HG03280 (cell line): ENCODE measurements at regions not wholly inside any gene's neighbourhood (a gene's known extent, or its start where the extent isn't known, plus 50 kb on each side); places are given as distances from the start of the nearest gene placed in this dataset.
"Not testable (repeated sequence)": the region's sequence is repeated elsewhere in the genome, so short reads cannot be mapped to it uniquely, and the experiment has no call there.

Source experiments
- ATAC-seq: cut with Tn5 transposase; IDR thresholded peaks from one replicate; pipeline ENCODE4 v1.9.1; 2021; ENCODE audit warnings: mild to moderate bottlenecking, moderate library complexity; ENCODE audit not compliant: unreplicated experiment

- ATAC-seq: no peak
Observed at GRCh38 chr14:30214461-30215090, 286.9 kb upstream of the PRKD1 start.

- ATAC-seq: no peak
Observed at GRCh38 chr14:30218907-30219306, 291.3 kb upstream of the PRKD1 start.

GRCh38 chr14:30221546-30221945 is 293.9 kb upstream of the PRKD1 start:
- ATAC-seq: no peak

DNA sequence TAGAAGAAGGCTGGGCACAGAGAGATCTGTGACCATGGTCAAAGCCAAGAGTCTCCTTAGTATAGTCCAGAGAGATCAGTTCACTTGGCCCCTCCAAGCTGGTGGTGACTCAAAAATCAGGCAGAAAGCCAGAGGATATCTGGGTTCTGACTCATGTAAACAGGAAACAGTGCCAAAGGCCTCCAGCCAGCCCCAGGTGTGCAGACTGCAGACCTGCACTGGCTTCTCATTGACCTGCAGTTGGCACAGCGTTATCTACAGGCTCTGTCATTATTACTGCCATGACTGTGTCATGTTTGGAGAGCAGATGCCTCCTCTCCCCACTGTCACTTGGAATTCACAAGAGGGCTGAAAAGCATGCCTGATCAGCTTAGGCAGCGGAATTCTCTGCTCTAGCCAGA is 295.7 kb upstream of the PRKD1 start:
- ATAC-seq: no peak

GRCh38 chr14:30223966-30224365 is 296.3 kb upstream of the PRKD1 start:
- ATAC-seq: no peak

DNA sequence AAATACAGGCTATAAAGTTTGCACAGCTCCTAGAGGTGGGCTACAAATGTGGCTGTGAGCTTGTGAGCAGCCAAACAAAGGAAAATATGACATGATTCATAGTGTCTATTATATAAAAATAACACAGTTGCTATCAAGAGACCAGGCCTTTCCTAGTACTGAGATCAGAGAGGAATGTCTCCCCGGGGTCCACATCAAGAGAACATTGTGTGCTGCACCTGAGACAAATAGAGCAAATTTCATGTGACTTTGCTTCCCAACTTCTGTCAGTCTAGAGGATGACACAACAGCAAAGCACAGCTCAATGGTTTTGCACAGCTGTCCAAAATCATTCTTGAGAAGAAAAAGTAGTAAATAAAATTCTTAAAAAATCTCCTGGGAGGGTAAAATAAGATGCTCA is 297.5 kb upstream of the PRKD1 start:
- no peak for ATAC-seq

GRCh38 chr14:30227436-30227835 is 299.8 kb upstream of the PRKD1 start:
- no peak for ATAC-seq

GRCh38 chr14:30227876-30228275 is 300.2 kb upstream of the PRKD1 start:
- no peak for ATAC-seq

DNA sequence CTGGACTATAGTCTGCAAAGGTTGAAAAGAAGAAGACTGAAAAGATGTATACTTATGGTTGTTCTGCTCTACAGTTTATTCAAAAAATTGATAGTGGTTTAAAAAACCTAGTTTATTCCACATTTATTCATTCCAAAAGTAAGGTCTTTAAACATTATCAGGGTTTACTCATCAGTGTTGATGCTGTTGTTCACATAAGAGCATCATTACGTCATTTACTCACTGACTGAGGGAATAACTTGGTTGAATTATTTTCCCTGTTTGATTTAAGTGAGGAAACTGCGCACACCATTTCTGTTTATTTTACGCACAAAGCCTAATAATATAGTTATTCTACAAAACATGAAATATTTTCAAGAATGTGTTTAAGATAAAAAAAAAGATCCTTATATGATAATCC is 303.1 kb upstream of the PRKD1 start:
- ATAC-seq: no peak

GRCh38 chr14:30234966-30235365 is 307.3 kb upstream of the PRKD1 start:
- no peak for ATAC-seq

GRCh38 chr14:30235485-30235884 is 307.8 kb upstream of the PRKD1 start:
- ATAC-seq: no peak

DNA sequence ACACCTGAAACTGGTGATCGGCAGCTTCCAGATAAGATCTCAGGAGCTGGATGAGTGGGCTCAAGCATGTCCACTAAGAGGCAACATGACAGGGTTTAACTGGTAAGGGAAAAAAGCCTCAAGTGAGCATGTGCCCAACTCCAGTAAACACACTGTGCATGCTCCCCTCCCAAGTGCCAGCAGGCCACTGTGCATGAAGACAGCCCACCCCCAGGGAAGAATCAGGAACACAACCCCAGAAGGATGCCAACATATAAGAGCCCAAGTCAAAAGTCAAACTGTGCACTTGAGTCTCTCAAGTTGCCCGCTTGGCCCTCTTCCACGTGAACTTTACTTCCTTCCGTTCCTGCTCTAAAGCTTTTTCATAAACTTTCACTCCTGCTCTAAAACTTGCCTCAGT is 311.3 kb upstream of the PRKD1 start:
- no peak for ATAC-seq

GRCh38 chr14:30240018-30240417 is 312.4 kb upstream of the PRKD1 start:
- ATAC-seq: no peak

DNA sequence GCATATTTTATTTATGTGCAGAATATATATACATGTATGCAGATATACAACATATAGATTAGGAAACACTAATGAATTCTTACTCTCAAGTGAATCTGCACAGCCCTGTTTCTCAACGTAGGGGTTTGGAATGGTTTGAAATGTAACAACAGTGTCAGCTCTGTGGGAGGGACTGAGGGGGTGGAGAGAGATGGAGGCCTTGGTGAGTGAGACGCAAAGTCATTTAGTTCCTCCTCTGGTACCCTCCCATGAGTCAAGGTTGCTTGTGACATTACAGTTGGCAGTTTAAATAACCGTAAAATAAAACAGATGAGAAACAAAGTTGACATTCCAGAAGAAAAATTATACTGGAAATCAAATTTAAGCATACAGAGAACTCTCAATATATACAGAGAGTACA is 313.0 kb upstream of the PRKD1 start:
- no peak for ATAC-seq

GRCh38 chr14:30242744-30243143 is 315.1 kb upstream of the PRKD1 start:
- ATAC-seq: no peak

- no peak for ATAC-seq
Observed at GRCh38 chr14:30243207-30243606, 315.6 kb upstream of the PRKD1 start.

- ATAC-seq: no peak
Observed at GRCh38 chr14:30243805-30244204, 315.2 kb upstream of the G2E3 start.

DNA sequence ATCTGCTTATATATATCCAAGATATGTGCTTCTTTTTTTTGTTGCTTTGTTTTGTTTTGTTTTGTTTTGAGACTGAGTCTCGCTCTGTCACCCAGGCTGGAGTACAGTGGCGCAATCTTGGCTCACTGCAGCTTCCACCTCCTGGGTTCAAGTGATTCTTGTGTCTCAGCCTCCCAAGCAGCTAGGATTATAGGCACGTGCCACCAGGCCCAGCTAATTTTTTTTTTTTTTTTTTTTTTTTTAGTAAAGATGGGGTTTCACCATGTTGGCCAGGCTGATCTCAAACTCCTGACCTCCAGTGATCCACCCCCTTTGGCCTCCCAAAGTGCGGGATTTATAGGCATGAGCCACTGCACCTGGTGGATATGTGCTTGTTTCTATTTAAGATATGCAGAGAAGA is 314.6 kb upstream of the G2E3 start:
- not testable (repeated sequence) for ATAC-seq

DNA sequence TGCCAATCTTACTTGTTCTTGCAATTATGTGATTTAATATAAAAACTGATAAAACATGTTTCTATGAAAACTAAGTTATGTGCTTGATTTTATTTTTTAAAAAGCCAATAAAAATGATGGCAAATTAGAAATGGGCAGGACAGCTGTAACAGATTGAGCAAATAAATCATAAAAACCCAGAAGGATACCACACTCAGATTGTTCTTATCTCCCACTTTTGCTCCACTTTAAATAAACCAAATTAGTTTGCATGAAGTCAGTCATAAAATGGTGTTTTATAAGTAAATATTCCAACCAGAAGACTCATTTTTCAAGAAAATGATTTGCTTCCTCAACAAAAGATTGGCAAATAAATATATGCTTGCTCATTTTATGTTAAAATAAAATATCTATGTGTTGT is 307.9 kb upstream of the G2E3 start:
- ATAC-seq: no peak

- no peak for ATAC-seq
Observed at GRCh38 chr14:30251557-30252100, 307.3 kb upstream of the G2E3 start.

DNA sequence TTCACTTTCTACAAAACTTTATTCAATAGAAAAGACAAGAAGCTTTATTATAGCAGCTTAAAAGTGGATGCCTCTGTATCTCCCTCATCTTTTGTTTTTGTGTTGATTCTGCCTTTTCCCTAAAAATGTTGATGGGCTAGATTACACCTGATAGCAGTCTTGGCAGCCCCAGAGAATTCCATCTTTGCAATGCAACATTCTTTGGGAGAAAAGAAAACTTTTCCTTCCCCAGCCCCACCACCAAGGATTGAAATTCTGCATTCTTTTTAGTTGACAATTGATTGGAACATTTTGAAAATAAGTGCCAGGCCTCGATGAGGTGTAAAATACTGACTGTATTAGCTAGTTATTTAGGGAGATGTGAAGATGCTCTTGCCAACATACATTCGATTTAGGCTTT is 306.8 kb upstream of the G2E3 start:
- no peak for ATAC-seq

- ATAC-seq: no peak
Observed at GRCh38 chr14:30252783-30253674, 305.9 kb upstream of the G2E3 start.
